Panc1 (cell line): ENCODE measurements at regions not wholly inside any gene's neighbourhood (a gene's known extent, or its start where the extent isn't known, plus 50 kb on each side); places are given as distances from the start of the nearest gene placed in this dataset.

ENCODE experiments used
- CTCF ChIP-seq: fragments of 450-650 bp; IDR thresholded peaks from 2 replicates; pipeline ENCODE4 v1.5.1; 2017; ENCODE audit warnings: mild to moderate bottlenecking
- POLR2AphosphoS5 ChIP-seq: IDR thresholded peaks from 2 replicates; pipeline ENCODE4 v1.6.1; 2012; ENCODE audit warnings: mild to moderate bottlenecking, low read depth, low read length, moderate library complexity
- SIN3A ChIP-seq: IDR thresholded peaks from 2 replicates; pipeline ENCODE4 v1.6.1; 2012; ENCODE audit warnings: low read depth, mild to moderate bottlenecking, low read length, moderate library complexity, borderline replicate concordance; ENCODE audit not compliant: insufficient read depth
- TCF7L2 ChIP-seq: IDR thresholded peaks from 2 replicates; pipeline ENCODE4 v1.6.1; 2011; ENCODE audit warnings: mild to moderate bottlenecking, low read depth, low read length, inconsistent platforms

GRCh38 chr17:77901481-77901880 is 57.0 kb upstream of the TNRC6C start:
- TF ChIP-seq SIN3A (no peak), CTCF (no peak), TCF7L2 (no peak), POLR2AphosphoS5 (no peak)
